WTC11 (cell line): ENCODE measurements at regions not wholly inside any gene's neighbourhood (a gene's known extent, or its start where the extent isn't known, plus 50 kb on each side); places are given as distances from the start of the nearest gene placed in this dataset.

Experiments
- ATAC-seq: fragments of 200-7000 bp; cut with Tn5 transposase; 2 replicates; pipeline ENCODE4 v1.10.0; 2021; ENCODE audit warnings: mild to moderate bottlenecking, moderate library complexity
- CTCF ChIA-PET: fragments of 300-600 bp; sonication (Branson Sonifier 250); formaldehyde crosslinking; loops from one replicate; lab custom pipeline; 2021; ENCODE audit warnings: antibody characterized with exemption; lab: Charles Lee
- POLR2A ChIA-PET: fragments of 350-600 bp; sonication (Branson Sonifier 250); formaldehyde crosslinking; loops from one replicate; lab custom pipeline; 2021; ENCODE audit warnings: antibody characterized with exemption; lab: Charles Lee
- DNase-seq: peaks from one replicate; pipeline ENCODE4 v3.0.0; 2021; ENCODE audit warnings: low spot score
- H3K27ac Mint-ChIP-seq: 2 replicates; pipeline ENCODE4 v1.8.0; 2021; ENCODE audit warnings: mixed read lengths
- H3K27me3 Mint-ChIP-seq: 2 replicates; pipeline ENCODE4 v1.8.0; 2021; ENCODE audit warnings: low read depth, mild to moderate bottlenecking, moderate library complexity, mixed read lengths
- H3K36me3 Mint-ChIP-seq: 2 replicates; pipeline ENCODE4 v1.8.0; 2021; ENCODE audit warnings: mixed read lengths
- H3K4me1 Mint-ChIP-seq: 2 replicates; pipeline ENCODE4 v1.8.0; 2022; ENCODE audit warnings: mixed read lengths
- H3K4me3 Mint-ChIP-seq: 2 replicates; pipeline ENCODE4 v1.8.0; 2021; ENCODE audit warnings: mild to moderate bottlenecking, moderate library complexity, mixed read lengths
- H3K9me3 Mint-ChIP-seq: 2 replicates; pipeline ENCODE4 v1.8.0; 2021; ENCODE audit warnings: mixed read lengths
- CBFB ChIP-seq: sonication (generic); formaldehyde crosslinking; IDR thresholded peaks from 2 replicates; pipeline ENCODE4 v1.8.1; 2022; ENCODE audit warnings: mild to moderate bottlenecking, low read depth, missing genetic modification reagents
- ETV6 ChIP-seq: sonication (generic); formaldehyde crosslinking; IDR thresholded peaks from 2 replicates; pipeline ENCODE4 v1.8.1; 2022; ENCODE audit warnings: mild to moderate bottlenecking, missing genetic modification reagents
- FOXP1 ChIP-seq: sonication (generic); formaldehyde crosslinking; IDR thresholded peaks from 2 replicates; pipeline ENCODE4 v1.8.0; 2022; ENCODE audit warnings: missing genetic modification reagents, mild to moderate bottlenecking, moderate library complexity, borderline replicate concordance
- GTF2I ChIP-seq: fragments of 250-450 bp; sonication (Bioruptor Pico); conservative IDR thresholded peaks from 2 replicates; pipeline ENCODE4 v1.4.0; 2021; ENCODE audit warnings: mild to moderate bottlenecking
- NFYB ChIP-seq: sonication (generic); formaldehyde crosslinking; conservative IDR thresholded peaks from 2 replicates; pipeline ENCODE4 v1.8.0; 2022; ENCODE audit warnings: low read depth, missing genetic modification reagents
- PRRX2 ChIP-seq: fragments of 250-450 bp; sonication (Bioruptor Pico); IDR thresholded peaks from 2 replicates; pipeline ENCODE4 v1.8.0; 2021; ENCODE audit warnings: mild to moderate bottlenecking
- RORB ChIP-seq: fragments of 250-450 bp; sonication (Bioruptor Pico); IDR thresholded peaks from 2 replicates; pipeline ENCODE4 v1.9.0; 2021; ENCODE audit warnings: mild to moderate bottlenecking
- SOX15 ChIP-seq: fragments of 250-450 bp; sonication (Bioruptor Pico); IDR thresholded peaks from 2 replicates; pipeline ENCODE4 v1.9.0; 2021; ENCODE audit warnings: mild to moderate bottlenecking
- ZNF671 ChIP-seq: fragments of 250-450 bp; sonication (Bioruptor Pico); IDR thresholded peaks from 2 replicates; pipeline ENCODE4 v1.8.0; 2021; ENCODE audit warnings: mild to moderate bottlenecking
- TF ChIP-seq, protein P1 (sequence below): sonication (generic); formaldehyde crosslinking; IDR thresholded peaks from 2 replicates; pipeline ENCODE4 v1.8.1; 2023; ENCODE audit warnings: mild to moderate bottlenecking, missing genetic modification reagents, moderate library complexity
- TF ChIP-seq, protein P2 (sequence below): fragments of 200-600 bp; IDR thresholded peaks from 2 replicates; pipeline ENCODE4 v1.8.0; 2022; ENCODE audit warnings: antibody characterized with exemption
- TF ChIP-seq, protein P3 (sequence below): sonication (generic); formaldehyde crosslinking; IDR thresholded peaks from 2 replicates; pipeline ENCODE4 v1.8.0; 2023; ENCODE audit warnings: mild to moderate bottlenecking, missing genetic modification reagents
- TF ChIP-seq, protein P4 (sequence below): sonication (generic); formaldehyde crosslinking; IDR thresholded peaks from 2 replicates; pipeline ENCODE4 v1.8.1; 2023; ENCODE audit warnings: mild to moderate bottlenecking, missing genetic modification reagents
- TF ChIP-seq, protein P5 (sequence below): sonication (generic); formaldehyde crosslinking; IDR thresholded peaks from 2 replicates; pipeline ENCODE4 v1.8.1; 2023; ENCODE audit warnings: mild to moderate bottlenecking, missing genetic modification reagents, moderate library complexity
- TF ChIP-seq, protein P6 (sequence below): sonication (generic); formaldehyde crosslinking; IDR thresholded peaks from 2 replicates; pipeline ENCODE4 v1.8.1; 2022; ENCODE audit warnings: mild to moderate bottlenecking, moderate library complexity, missing genetic modification reagents
- TF ChIP-seq, protein P7 (sequence below): fragments of 250-450 bp; sonication (Bioruptor Pico); IDR thresholded peaks from 2 replicates; pipeline ENCODE4 v1.9.0; 2021; ENCODE audit warnings: moderate library complexity, mild to moderate bottlenecking, inconsistent platforms, borderline replicate concordance
- TF ChIP-seq, protein P8 (sequence below): sonication (generic); formaldehyde crosslinking; IDR thresholded peaks from 2 replicates; pipeline ENCODE4 v1.8.0; 2022; ENCODE audit warnings: mild to moderate bottlenecking, missing genetic modification reagents
- TF ChIP-seq, protein P9 (sequence below): sonication (generic); formaldehyde crosslinking; IDR thresholded peaks from 2 replicates; pipeline ENCODE4 v1.8.0; 2022; ENCODE audit warnings: missing genetic modification reagents
- TF ChIP-seq, protein P10 (sequence below): sonication (generic); formaldehyde crosslinking; IDR thresholded peaks from 2 replicates; pipeline ENCODE4 v1.8.1; 2022; ENCODE audit warnings: missing genetic modification reagents, borderline replicate concordance

DNA sequence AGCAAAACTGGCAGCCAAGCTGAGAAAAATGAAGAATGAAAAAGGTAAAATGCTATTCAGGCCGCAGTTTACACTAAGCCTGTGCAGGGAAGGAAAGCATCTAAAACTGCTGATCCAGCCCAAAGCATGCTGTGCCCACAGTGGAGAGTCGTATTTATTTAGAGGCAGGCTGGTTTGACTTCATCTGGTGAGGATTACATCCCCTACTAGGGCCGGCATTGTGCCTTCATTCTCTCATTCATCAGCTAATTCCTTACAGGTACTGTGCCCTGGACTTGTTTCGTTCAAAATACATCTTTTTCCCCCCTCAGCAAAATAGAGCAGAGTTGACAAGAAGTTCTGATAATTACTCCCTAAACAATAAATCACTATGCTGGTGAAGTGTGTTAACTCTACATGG, 137.5 kb upstream of the DAP start:
- TF ChIP-seq, protein P1, sequence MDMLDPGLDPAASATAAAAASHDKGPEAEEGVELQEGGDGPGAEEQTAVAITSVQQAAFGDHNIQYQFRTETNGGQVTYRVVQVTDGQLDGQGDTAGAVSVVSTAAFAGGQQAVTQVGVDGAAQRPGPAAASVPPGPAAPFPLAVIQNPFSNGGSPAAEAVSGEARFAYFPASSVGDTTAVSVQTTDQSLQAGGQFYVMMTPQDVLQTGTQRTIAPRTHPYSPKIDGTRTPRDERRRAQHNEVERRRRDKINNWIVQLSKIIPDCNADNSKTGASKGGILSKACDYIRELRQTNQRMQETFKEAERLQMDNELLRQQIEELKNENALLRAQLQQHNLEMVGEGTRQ (CRISPR knock-in tag): no peak

DNA sequence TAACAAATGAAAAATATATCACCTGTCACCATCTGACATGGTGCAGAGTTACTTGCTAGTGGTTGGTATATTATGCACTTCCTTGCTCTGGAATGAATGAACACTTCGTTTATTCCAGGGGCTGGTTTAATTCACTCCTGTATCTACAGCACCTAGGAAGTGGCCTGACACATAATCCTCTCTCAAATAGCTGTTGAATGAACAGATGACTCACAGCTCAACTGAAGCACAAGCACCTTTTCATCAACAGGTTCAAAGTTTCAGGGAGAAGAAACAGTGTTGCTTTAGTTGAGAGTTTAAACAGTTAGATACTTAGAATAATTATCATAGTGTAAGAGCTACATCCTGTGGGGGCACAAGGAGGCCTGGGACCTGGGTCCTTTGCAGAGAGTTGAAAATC, 135.0 kb upstream of the DAP start:
- CTCF ChIA-PET: interaction anchor here (1.0 kb wide), 1 partner anchor 39 kb away, joined by 3 read pairs; no protein-coding TSS in a partner anchor
- H3K27ac Mint-ChIP-seq: no peak overlapping the region
- no peak for DNase-seq
- peaks cover 5% of the 10 kb centered on the region for H3K36me3 Mint-ChIP-seq
- H3K4me1 Mint-ChIP-seq: peaks cover 27% of the 10 kb centered on the region
- TF ChIP-seq, protein P2, sequence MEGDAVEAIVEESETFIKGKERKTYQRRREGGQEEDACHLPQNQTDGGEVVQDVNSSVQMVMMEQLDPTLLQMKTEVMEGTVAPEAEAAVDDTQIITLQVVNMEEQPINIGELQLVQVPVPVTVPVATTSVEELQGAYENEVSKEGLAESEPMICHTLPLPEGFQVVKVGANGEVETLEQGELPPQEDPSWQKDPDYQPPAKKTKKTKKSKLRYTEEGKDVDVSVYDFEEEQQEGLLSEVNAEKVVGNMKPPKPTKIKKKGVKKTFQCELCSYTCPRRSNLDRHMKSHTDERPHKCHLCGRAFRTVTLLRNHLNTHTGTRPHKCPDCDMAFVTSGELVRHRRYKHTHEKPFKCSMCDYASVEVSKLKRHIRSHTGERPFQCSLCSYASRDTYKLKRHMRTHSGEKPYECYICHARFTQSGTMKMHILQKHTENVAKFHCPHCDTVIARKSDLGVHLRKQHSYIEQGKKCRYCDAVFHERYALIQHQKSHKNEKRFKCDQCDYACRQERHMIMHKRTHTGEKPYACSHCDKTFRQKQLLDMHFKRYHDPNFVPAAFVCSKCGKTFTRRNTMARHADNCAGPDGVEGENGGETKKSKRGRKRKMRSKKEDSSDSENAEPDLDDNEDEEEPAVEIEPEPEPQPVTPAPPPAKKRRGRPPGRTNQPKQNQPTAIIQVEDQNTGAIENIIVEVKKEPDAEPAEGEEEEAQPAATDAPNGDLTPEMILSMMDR: no peak
- TF ChIP-seq PRRX2: no peak
- TF ChIP-seq, protein P3, sequence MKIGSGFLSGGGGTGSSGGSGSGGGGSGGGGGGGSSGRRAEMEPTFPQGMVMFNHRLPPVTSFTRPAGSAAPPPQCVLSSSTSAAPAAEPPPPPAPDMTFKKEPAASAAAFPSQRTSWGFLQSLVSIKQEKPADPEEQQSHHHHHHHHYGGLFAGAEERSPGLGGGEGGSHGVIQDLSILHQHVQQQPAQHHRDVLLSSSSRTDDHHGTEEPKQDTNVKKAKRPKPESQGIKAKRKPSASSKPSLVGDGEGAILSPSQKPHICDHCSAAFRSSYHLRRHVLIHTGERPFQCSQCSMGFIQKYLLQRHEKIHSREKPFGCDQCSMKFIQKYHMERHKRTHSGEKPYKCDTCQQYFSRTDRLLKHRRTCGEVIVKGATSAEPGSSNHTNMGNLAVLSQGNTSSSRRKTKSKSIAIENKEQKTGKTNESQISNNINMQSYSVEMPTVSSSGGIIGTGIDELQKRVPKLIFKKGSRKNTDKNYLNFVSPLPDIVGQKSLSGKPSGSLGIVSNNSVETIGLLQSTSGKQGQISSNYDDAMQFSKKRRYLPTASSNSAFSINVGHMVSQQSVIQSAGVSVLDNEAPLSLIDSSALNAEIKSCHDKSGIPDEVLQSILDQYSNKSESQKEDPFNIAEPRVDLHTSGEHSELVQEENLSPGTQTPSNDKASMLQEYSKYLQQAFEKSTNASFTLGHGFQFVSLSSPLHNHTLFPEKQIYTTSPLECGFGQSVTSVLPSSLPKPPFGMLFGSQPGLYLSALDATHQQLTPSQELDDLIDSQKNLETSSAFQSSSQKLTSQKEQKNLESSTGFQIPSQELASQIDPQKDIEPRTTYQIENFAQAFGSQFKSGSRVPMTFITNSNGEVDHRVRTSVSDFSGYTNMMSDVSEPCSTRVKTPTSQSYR: no peak
- TF ChIP-seq, protein P4, sequence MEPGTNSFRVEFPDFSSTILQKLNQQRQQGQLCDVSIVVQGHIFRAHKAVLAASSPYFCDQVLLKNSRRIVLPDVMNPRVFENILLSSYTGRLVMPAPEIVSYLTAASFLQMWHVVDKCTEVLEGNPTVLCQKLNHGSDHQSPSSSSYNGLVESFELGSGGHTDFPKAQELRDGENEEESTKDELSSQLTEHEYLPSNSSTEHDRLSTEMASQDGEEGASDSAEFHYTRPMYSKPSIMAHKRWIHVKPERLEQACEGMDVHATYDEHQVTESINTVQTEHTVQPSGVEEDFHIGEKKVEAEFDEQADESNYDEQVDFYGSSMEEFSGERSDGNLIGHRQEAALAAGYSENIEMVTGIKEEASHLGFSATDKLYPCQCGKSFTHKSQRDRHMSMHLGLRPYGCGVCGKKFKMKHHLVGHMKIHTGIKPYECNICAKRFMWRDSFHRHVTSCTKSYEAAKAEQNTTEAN (CRISPR knock-in tag): no peak
- TF ChIP-seq, protein P5, sequence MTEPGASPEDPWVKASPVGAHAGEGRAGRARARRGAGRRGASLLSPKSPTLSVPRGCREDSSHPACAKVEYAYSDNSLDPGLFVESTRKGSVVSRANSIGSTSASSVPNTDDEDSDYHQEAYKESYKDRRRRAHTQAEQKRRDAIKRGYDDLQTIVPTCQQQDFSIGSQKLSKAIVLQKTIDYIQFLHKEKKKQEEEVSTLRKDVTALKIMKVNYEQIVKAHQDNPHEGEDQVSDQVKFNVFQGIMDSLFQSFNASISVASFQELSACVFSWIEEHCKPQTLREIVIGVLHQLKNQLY (CRISPR knock-in tag): no peak
- no peak for TF ChIP-seq ZNF671
- TF ChIP-seq, protein P6, sequence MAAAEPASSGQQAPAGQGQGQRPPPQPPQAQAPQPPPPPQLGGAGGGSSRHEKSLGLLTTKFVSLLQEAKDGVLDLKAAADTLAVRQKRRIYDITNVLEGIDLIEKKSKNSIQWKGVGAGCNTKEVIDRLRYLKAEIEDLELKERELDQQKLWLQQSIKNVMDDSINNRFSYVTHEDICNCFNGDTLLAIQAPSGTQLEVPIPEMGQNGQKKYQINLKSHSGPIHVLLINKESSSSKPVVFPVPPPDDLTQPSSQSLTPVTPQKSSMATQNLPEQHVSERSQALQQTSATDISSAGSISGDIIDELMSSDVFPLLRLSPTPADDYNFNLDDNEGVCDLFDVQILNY: no peak
- TF ChIP-seq, protein P7, sequence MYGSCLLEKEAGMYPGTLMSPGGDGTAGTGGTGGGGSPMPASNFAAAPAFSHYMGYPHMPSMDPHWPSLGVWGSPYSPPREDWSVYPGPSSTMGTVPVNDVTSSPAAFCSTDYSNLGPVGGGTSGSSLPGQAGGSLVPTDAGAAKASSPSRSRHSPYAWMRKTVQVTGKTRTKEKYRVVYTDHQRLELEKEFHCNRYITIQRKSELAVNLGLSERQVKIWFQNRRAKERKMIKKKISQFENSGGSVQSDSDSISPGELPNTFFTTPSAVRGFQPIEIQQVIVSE (CRISPR knock-in tag): no peak
- TF ChIP-seq RORB (CRISPR knock-in tag): no peak
- TF ChIP-seq SOX15 (CRISPR knock-in tag): no peak
- TF ChIP-seq ETV6: no peak
- TF ChIP-seq FOXP1 (CRISPR knock-in tag): no peak
- TF ChIP-seq, protein P8, sequence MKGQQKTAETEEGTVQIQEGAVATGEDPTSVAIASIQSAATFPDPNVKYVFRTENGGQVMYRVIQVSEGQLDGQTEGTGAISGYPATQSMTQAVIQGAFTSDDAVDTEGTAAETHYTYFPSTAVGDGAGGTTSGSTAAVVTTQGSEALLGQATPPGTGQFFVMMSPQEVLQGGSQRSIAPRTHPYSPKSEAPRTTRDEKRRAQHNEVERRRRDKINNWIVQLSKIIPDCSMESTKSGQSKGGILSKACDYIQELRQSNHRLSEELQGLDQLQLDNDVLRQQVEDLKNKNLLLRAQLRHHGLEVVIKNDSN (CRISPR knock-in tag): no peak
- TF ChIP-seq, protein P9, sequence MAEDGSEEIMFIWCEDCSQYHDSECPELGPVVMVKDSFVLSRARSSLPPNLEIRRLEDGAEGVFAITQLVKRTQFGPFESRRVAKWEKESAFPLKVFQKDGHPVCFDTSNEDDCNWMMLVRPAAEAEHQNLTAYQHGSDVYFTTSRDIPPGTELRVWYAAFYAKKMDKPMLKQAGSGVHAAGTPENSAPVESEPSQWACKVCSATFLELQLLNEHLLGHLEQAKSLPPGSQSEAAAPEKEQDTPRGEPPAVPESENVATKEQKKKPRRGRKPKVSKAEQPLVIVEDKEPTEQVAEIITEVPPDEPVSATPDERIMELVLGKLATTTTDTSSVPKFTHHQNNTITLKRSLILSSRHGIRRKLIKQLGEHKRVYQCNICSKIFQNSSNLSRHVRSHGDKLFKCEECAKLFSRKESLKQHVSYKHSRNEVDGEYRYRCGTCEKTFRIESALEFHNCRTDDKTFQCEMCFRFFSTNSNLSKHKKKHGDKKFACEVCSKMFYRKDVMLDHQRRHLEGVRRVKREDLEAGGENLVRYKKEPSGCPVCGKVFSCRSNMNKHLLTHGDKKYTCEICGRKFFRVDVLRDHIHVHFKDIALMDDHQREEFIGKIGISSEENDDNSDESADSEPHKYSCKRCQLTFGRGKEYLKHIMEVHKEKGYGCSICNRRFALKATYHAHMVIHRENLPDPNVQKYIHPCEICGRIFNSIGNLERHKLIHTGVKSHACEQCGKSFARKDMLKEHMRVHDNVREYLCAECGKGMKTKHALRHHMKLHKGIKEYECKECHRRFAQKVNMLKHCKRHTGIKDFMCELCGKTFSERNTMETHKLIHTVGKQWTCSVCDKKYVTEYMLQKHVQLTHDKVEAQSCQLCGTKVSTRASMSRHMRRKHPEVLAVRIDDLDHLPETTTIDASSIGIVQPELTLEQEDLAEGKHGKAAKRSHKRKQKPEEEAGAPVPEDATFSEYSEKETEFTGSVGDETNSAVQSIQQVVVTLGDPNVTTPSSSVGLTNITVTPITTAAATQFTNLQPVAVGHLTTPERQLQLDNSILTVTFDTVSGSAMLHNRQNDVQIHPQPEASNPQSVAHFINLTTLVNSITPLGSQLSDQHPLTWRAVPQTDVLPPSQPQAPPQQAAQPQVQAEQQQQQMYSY (CRISPR knock-in tag): no peak
- TF ChIP-seq NFYB (CRISPR knock-in tag): no peak
- TF ChIP-seq, protein P10, sequence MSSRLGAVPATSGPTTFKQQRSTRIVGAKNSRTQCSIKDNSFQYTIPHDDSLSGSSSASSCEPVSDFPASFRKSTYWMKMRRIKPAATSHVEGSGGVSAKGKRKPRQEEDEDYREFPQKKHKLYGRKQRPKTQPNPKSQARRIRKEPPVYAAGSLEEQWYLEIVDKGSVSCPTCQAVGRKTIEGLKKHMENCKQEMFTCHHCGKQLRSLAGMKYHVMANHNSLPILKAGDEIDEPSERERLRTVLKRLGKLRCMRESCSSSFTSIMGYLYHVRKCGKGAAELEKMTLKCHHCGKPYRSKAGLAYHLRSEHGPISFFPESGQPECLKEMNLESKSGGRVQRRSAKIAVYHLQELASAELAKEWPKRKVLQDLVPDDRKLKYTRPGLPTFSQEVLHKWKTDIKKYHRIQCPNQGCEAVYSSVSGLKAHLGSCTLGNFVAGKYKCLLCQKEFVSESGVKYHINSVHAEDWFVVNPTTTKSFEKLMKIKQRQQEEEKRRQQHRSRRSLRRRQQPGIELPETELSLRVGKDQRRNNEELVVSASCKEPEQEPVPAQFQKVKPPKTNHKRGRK (CRISPR knock-in tag): no peak
- TF ChIP-seq CBFB (CRISPR knock-in tag): no peak
- TF ChIP-seq GTF2I (CRISPR knock-in tag): no peak
- POLR2A ChIA-PET: no interaction called here
- no peak overlapping the region for H3K4me3 Mint-ChIP-seq
- ATAC-seq: no peak
- H3K27me3 Mint-ChIP-seq: no peaks in the 10 kb centered on the region; the same call in 1 of the 2 replicates
- peaks cover 5% of the 10 kb centered on the region for H3K9me3 Mint-ChIP-seq

More for the DNA sequence above, 137.5 kb upstream of the DAP start:
- peak; percentile 35; the same call in 1 of the 2 replicates for ATAC-seq
- Mint-ChIP-seq H3K27me3 (peaks cover 6% of the 10 kb centered on the region), H3K9me3 (no peaks in the 10 kb centered on the region), H3K27ac (no peak overlapping the region), H3K36me3 (no peaks in the 10 kb centered on the region), H3K4me1 (peaks cover 49% of the 10 kb centered on the region), H3K4me3 (no peak overlapping the region)
- ChIA-PET POLR2A (no interaction called here), CTCF (no interaction called here)
- DNase-seq: no peak
